ENCODE measurements at regions not wholly inside any gene's neighbourhood (a gene's known extent, or its start where the extent isn't known, plus 50 kb on each side); places are given as distances from the start of the nearest gene placed in this dataset.

GRCh38 chr22:48333816-48334735, 1493.6 kb downstream of the BRD1 start:
- no peak for DNase-seq

GRCh38 chr22:48333323-48333763, 1494.3 kb downstream of the BRD1 start:
- no peak for DNase-seq

GRCh38 chr22:48332438-48333322, 1495.0 kb downstream of the BRD1 start:
- DNase-seq = no peak

GRCh38 chr22:48331691-48332220, 1495.9 kb downstream of the BRD1 start:
- no peak for DNase-seq

- DNase-seq = no peak
These were observed 1496.4 kb downstream of the BRD1 start for GRCh38 chr22:48331266-48331665.

- DNase-seq = no peak
These were observed 1500.0 kb downstream of the BRD1 start for GRCh38 chr22:48327721-48328120.

GRCh38 chr22:48323746-48324145, 1503.9 kb downstream of the BRD1 start:
- no peak for DNase-seq

- DNase-seq = no peak
These were observed 1504.8 kb downstream of the BRD1 start for GRCh38 chr22:48322907-48323306.

- DNase-seq = no peak
These were observed 1505.6 kb downstream of the BRD1 start for GRCh38 chr22:48321986-48322545.

GRCh38 chr22:48320683-48321451, 1506.8 kb downstream of the BRD1 start:
- DNase-seq = no peak

GRCh38 chr22:48320048-48320682, 1507.5 kb downstream of the BRD1 start:
- no peak for DNase-seq

- DNase-seq = no peak
These were observed 1508.2 kb downstream of the BRD1 start for GRCh38 chr22:48319321-48320047.

GRCh38 chr22:48318575-48319320, 1508.9 kb downstream of the BRD1 start:
- DNase-seq = no peak

GRCh38 chr22:48318173-48318572, 1509.5 kb downstream of the BRD1 start:
- DNase-seq = no peak

GRCh38 chr22:48316257-48317250, 1511.1 kb downstream of the BRD1 start:
- no peak for DNase-seq

- no peak for DNase-seq
These were observed 1512.0 kb downstream of the BRD1 start for GRCh38 chr22:48315439-48316256.

GRCh38 chr22:48314073-48314472, 1513.6 kb downstream of the BRD1 start:
- DNase-seq = no peak
